HL-60 (cell line): ENCODE measurements at regions not wholly inside any gene's neighbourhood (a gene's known extent, or its start where the extent isn't known, plus 50 kb on each side); places are given as distances from the start of the nearest gene placed in this dataset.

ENCODE experiments used
- DNase-seq, 2 experiments: peaks; one replicate each; pipeline ENCODE4 v3.0.0-alpha.2; 2010 to 2020; ENCODE audit warnings: low read depth in 1 of 2, low spot score in 1 of 2
- H3K27ac ChIP-seq: fragments of 250-450 bp; sonication (Bioruptor Pico); replicated peaks from 2 replicates; pipeline ENCODE4 v1.5.1; 2020; ENCODE audit warnings: mild to moderate bottlenecking, moderate library complexity
- H3K27me3 ChIP-seq: fragments of 250-450 bp; sonication (Bioruptor Pico); 2 replicates; pipeline ENCODE4 v1.5.1; 2021; ENCODE audit warnings: mild to moderate bottlenecking, moderate library complexity; ENCODE audit not compliant: insufficient read depth, poor library complexity, severe bottlenecking
- H3K4me3 ChIP-seq: replicated peaks from 2 replicates; pipeline ENCODE4 v1.5.1; 2011; ENCODE audit warnings: mild to moderate bottlenecking, control low read depth, low read length; ENCODE audit not compliant: insufficient read depth
- CTCF ChIP-seq: IDR thresholded peaks from one replicate; pipeline ENCODE4 v1.5.1; 2011; ENCODE audit warnings: low read length, control low read depth, inconsistent platforms; ENCODE audit not compliant: insufficient read depth
- GABPA ChIP-seq: IDR thresholded peaks from 2 replicates; pipeline ENCODE4 v1.6.1; 2012; ENCODE audit warnings: low read depth
- POLR2AphosphoS5 ChIP-seq: IDR thresholded peaks from 2 replicates; pipeline ENCODE4 v1.6.1; 2012; ENCODE audit warnings: low read depth
- REST ChIP-seq: IDR thresholded peaks from 2 replicates; pipeline ENCODE4 v1.6.1; 2012; ENCODE audit warnings: low read depth; ENCODE audit not compliant: insufficient replicate concordance
- SPI1 ChIP-seq: IDR thresholded peaks from 2 replicates; pipeline ENCODE4 v1.6.1; 2012; ENCODE audit warnings: low read depth, mild to moderate bottlenecking, borderline replicate concordance

- no peak for TF ChIP-seq CTCF
- TF ChIP-seq POLR2AphosphoS5: no peak
- no peak for TF ChIP-seq REST
- no peak for TF ChIP-seq SPI1
- no peak for TF ChIP-seq GABPA
- H3K27me3 ChIP-seq: no peaks in the 10 kb centered on the region
- H3K27ac ChIP-seq: no peak overlapping the region
- no peak for DNase-seq
- no peak overlapping the region for H3K4me3 ChIP-seq
Measured at GRCh38 chr1:58119971-58120370, 426.6 kb downstream of the OMA1 start.

GRCh38 chr1:58116284-58116683 is 430.2 kb downstream of the OMA1 start:
- no peak for DNase-seq
- no peak overlapping the region for H3K4me3 ChIP-seq
- TF ChIP-seq CTCF (no peak), SPI1 (no peak), GABPA (no peak), POLR2AphosphoS5 (no peak), REST (no peak)
- H3K27me3 ChIP-seq: no peaks in the 10 kb centered on the region
- no peak overlapping the region for H3K27ac ChIP-seq

- H3K27ac ChIP-seq: no peak overlapping the region
- TF ChIP-seq CTCF: no peak
- TF ChIP-seq GABPA: no peak
- TF ChIP-seq POLR2AphosphoS5: no peak
- no peak for TF ChIP-seq SPI1
- no peak for TF ChIP-seq REST
- no peak for DNase-seq
- H3K27me3 ChIP-seq: no peaks in the 10 kb centered on the region
- H3K4me3 ChIP-seq: no peak overlapping the region
Measured at GRCh38 chr1:58109646-58110200, 436.8 kb downstream of the OMA1 start.
